GM19043 (cell line): ENCODE measurements at regions not wholly inside any gene's neighbourhood (a gene's known extent, or its start where the extent isn't known, plus 50 kb on each side); places are given as distances from the start of the nearest gene placed in this dataset.
"Not testable (repeated sequence)": the region's sequence is repeated elsewhere in the genome, so short reads cannot be mapped to it uniquely, and the experiment has no call there.

Source experiments
- ATAC-seq: cut with Tn5 transposase; IDR thresholded peaks from one replicate; pipeline ENCODE4 v1.9.1; 2021; ENCODE audit warnings: low read depth; ENCODE audit not compliant: unreplicated experiment

- no peak for ATAC-seq
Measured at GRCh38 chr18:66043009-66043408, 292.2 kb downstream of the CDH7 start.

- no peak for ATAC-seq
Measured at GRCh38 chr18:66013969-66014368, 263.2 kb downstream of the CDH7 start.

- no peak for ATAC-seq
Measured at GRCh38 chr18:66011916-66012315, 261.1 kb downstream of the CDH7 start.

GRCh38 chr18:66005831-66006588, 255.2 kb downstream of the CDH7 start:
- no peak for ATAC-seq

GRCh38 chr18:65998971-65999700, 248.3 kb downstream of the CDH7 start:
- not testable (repeated sequence) for ATAC-seq

GRCh38 chr18:65995206-65995605, 244.4 kb downstream of the CDH7 start:
- no peak for ATAC-seq

GRCh38 chr18:65994302-65994701, 243.5 kb downstream of the CDH7 start:
- no peak for ATAC-seq

GRCh38 chr18:65990944-65991708, 240.3 kb downstream of the CDH7 start:
- no peak for ATAC-seq

GRCh38 chr18:65990174-65990690, 239.4 kb downstream of the CDH7 start:
- no peak for ATAC-seq

GRCh38 chr18:65988972-65989371, 238.2 kb downstream of the CDH7 start:
- ATAC-seq = no peak

- no peak for ATAC-seq
Measured at GRCh38 chr18:65988386-65988785, 237.6 kb downstream of the CDH7 start.

GRCh38 chr18:65983750-65984149, 232.9 kb downstream of the CDH7 start:
- no peak for ATAC-seq

- no peak for ATAC-seq
Measured at GRCh38 chr18:65975536-65975935, 224.7 kb downstream of the CDH7 start.

- ATAC-seq = no peak
Measured at GRCh38 chr18:65974758-65975157, 223.9 kb downstream of the CDH7 start.

- ATAC-seq = no peak
Measured at GRCh38 chr18:65968239-65969004, 217.6 kb downstream of the CDH7 start.

- ATAC-seq = no peak
Measured at GRCh38 chr18:65955747-65956146, 204.9 kb downstream of the CDH7 start.

GRCh38 chr18:65954372-65954771, 203.6 kb downstream of the CDH7 start:
- ATAC-seq = no peak

GRCh38 chr18:65946777-65947176, 196.0 kb downstream of the CDH7 start:
- ATAC-seq = no peak

- no peak for ATAC-seq
Measured at GRCh38 chr18:65943268-65943667, 192.5 kb downstream of the CDH7 start.

GRCh38 chr18:65942854-65943253, 192.0 kb downstream of the CDH7 start:
- ATAC-seq = no peak
